ENCODE measurements at regions not wholly inside any gene's neighbourhood (a gene's known extent, or its start where the extent isn't known, plus 50 kb on each side); places are given as distances from the start of the nearest gene placed in this dataset.

DNA sequence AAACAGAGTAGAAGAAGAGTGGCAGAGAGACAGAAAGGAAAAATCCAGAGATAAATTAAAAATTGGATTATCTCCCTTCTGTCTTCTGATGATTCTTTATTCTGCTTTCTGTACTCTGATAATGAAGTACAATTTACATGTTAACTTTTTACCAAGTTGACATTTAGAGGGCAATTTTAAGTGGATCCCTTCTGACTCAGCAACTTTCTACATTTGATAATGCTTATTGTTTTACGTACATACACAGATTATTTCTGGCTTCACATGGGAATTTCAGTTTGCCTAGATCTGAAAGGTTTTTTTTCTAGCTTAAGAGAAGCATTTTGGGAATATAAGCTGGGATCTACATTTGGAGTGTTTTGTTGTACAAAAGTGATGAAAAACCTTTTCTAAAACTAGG is 491.3 kb downstream of the OTOL1 start:
- CTCF ChIA-PET: no interaction called here
- no peak for DNase-seq (ENCODE audit: low read depth)

GRCh38 chr3:161989012-161989411 is 492.4 kb downstream of the OTOL1 start:
- POLR2A ChIA-PET: no interaction called here

More for the DNA sequence above, 491.3 kb downstream of the OTOL1 start:
- no peak overlapping the region for H3K4me3 ChIP-seq (ENCODE audit: low read depth, low read length)
- H3K27me3 ChIP-seq (ENCODE audit: control insufficient read depth, insufficient read depth, low read length): no peaks in the 10 kb centered on the region
- TF ChIP-seq, protein P1, sequence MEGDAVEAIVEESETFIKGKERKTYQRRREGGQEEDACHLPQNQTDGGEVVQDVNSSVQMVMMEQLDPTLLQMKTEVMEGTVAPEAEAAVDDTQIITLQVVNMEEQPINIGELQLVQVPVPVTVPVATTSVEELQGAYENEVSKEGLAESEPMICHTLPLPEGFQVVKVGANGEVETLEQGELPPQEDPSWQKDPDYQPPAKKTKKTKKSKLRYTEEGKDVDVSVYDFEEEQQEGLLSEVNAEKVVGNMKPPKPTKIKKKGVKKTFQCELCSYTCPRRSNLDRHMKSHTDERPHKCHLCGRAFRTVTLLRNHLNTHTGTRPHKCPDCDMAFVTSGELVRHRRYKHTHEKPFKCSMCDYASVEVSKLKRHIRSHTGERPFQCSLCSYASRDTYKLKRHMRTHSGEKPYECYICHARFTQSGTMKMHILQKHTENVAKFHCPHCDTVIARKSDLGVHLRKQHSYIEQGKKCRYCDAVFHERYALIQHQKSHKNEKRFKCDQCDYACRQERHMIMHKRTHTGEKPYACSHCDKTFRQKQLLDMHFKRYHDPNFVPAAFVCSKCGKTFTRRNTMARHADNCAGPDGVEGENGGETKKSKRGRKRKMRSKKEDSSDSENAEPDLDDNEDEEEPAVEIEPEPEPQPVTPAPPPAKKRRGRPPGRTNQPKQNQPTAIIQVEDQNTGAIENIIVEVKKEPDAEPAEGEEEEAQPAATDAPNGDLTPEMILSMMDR (IDR thresholded peaks at IDR 0.05; ENCODE audit: insufficient read depth, low read depth, low read length): no peak
- no peaks in the 10 kb centered on the region for H3K36me3 ChIP-seq (ENCODE audit: control insufficient read depth, insufficient read depth, low read length)
- POLR2A ChIA-PET: no interaction called here

DNA sequence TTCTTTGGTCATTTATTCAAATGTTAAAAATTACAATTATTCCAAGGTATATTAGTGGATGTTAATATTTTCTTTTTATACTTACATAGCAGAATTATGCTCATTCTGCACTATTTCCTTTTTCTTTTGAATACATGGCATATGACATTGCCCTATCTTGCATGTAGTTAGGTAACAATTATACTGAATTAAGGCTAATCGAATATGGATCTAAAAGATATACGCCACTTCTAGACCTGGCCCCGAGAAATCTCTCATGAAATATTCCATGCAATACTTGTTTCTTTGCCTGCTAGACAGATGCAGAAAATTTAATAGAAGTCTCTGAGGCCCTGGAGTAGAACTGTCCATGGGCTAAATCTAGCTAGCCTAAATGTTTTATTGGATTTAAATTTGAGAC is 493.4 kb downstream of the OTOL1 start:
- Histone ChIP-seq H3K27me3 (ENCODE audit: control insufficient read depth, insufficient read depth, low read length) (no peaks in the 10 kb centered on the region), H3K36me3 (ENCODE audit: control insufficient read depth, insufficient read depth, low read length) (no peaks in the 10 kb centered on the region), H3K4me3 (ENCODE audit: low read depth, low read length) (no peak overlapping the region)
- TF ChIP-seq, protein P1 (IDR thresholded peaks at IDR 0.05; ENCODE audit: insufficient read depth, low read depth, low read length): no peak
- no peak for DNase-seq (ENCODE audit: low read depth)
- ChIA-PET POLR2A (no interaction called here), CTCF (no interaction called here)

More at GRCh38 chr3:161989012-161989411, 492.4 kb downstream of the OTOL1 start:
- Histone ChIP-seq H3K4me3 (ENCODE audit: low read depth, low read length) (no peak overlapping the region), H3K27me3 (ENCODE audit: control insufficient read depth, insufficient read depth, low read length) (no peaks in the 10 kb centered on the region), H3K36me3 (ENCODE audit: control insufficient read depth, insufficient read depth, low read length) (no peaks in the 10 kb centered on the region)
- TF ChIP-seq, protein P1 (IDR thresholded peaks at IDR 0.05; ENCODE audit: insufficient read depth, low read depth, low read length): no peak
- CTCF ChIA-PET: no interaction called here
- no peak for DNase-seq (ENCODE audit: low read depth)

- CTCF ChIA-PET: interaction anchor here (1.1 kb wide), 1 partner anchor 12 kb away, joined by 3 read pairs; no protein-coding TSS in a partner anchor
- Histone ChIP-seq H3K36me3 (ENCODE audit: control insufficient read depth, insufficient read depth, low read length) (no peaks in the 10 kb centered on the region), H3K27me3 (ENCODE audit: control insufficient read depth, insufficient read depth, low read length) (no peaks in the 10 kb centered on the region), H3K4me3 (ENCODE audit: low read depth, low read length) (no peak overlapping the region)
- TF ChIP-seq, protein P1 (IDR thresholded peaks at IDR 0.05; ENCODE audit: insufficient read depth, low read depth, low read length): no peak
- POLR2A ChIA-PET: no interaction called here
- DNase-seq (ENCODE audit: low read depth): no peak
Measured at GRCh38 chr3:161991901-161992540, 495.4 kb downstream of the OTOL1 start.

DNA sequence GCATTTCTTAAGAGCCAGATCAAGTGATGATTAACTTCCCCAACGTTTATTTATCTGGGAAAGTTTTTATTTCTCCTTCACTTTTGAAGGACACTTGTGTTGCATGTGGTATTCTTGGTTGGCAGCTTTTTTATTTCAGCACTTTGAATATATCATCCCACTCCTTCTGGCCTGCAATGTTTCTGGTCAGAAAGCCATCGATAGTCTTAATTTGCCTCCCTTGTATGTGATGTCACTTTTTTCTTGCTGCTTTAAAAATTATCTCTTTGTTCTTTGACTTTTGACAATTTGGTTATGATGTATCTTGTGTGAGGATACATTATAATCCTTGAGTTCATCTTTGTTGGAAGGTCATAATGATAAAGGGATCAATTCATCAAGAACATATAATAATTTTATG is 503.2 kb downstream of the OTOL1 start:
- POLR2A ChIA-PET: no interaction called here
- no peak for DNase-seq (ENCODE audit: low read depth)
- Histone ChIP-seq H3K4me3 (ENCODE audit: low read depth, low read length) (no peak overlapping the region), H3K27me3 (ENCODE audit: control insufficient read depth, insufficient read depth, low read length) (no peaks in the 10 kb centered on the region), H3K36me3 (ENCODE audit: control insufficient read depth, insufficient read depth, low read length) (no peaks in the 10 kb centered on the region)
- CTCF ChIA-PET: no interaction called here
- TF ChIP-seq, protein P1 (IDR thresholded peaks at IDR 0.05; ENCODE audit: insufficient read depth, low read depth, low read length): no peak
